ENCODE measurements at regions not wholly inside any gene's neighbourhood (a gene's known extent, or its start where the extent isn't known, plus 50 kb on each side); places are given as distances from the start of the nearest gene placed in this dataset.

GRCh38 chr3:66110840-66111239, 72.1 kb upstream of the MAGI1 start:
- Histone ChIP-seq H4K20me1 (ENCODE audit: control insufficient read depth, extremely low read depth, insufficient read depth, low read length) (no peaks in the 10 kb centered on the region), H3K27ac (ENCODE audit: control insufficient read depth, insufficient read depth, low read length) (no peak overlapping the region), H3K9me3 (ENCODE audit: control insufficient read depth, low read depth, low read length) (no peaks in the 10 kb centered on the region), H3K79me2 (ENCODE audit: control insufficient read depth, insufficient read depth, low read length) (no peaks in the 10 kb centered on the region), H3K4me2 (ENCODE audit: control insufficient read depth, extremely low read depth, insufficient read depth, low read depth, low read length) (peak overlapping the region; percentile 22), H3K36me3 (ENCODE audit: control insufficient read depth in 2 of 2, extremely low read depth in 1 of 2, insufficient read depth in 2 of 2, low read length in 2 of 2) (no peaks in the 10 kb centered on the region), H3K9me1 (ENCODE audit: control insufficient read depth, extremely low read depth, insufficient read depth, low read length) (no peaks in the 10 kb centered on the region), H2AFZ (ENCODE audit: control insufficient read depth, low read length) (peak overlapping the region; percentile 63), H3K9ac (ENCODE audit: control insufficient read depth, extremely low read depth, insufficient read depth, low read length) (no peak overlapping the region), H3K4me3 (ENCODE audit: control insufficient read depth in 2 of 3, extremely low read depth in 1 of 3, insufficient read depth in 2 of 3, low read depth in 1 of 3, low read length in 3 of 3) (no peak overlapping the region), H3K4me1 (ENCODE audit: control insufficient read depth, extremely low read depth, insufficient read depth, low read length) (peaks cover 13% of the 10 kb centered on the region), H3K27me3 (ENCODE audit: control insufficient read depth, extremely low read depth, insufficient read depth, low read length) (no peaks in the 10 kb centered on the region)
- DNase-seq (ENCODE audit: low read depth, low spot score), result no peak
- TF ChIP-seq, protein P1, sequence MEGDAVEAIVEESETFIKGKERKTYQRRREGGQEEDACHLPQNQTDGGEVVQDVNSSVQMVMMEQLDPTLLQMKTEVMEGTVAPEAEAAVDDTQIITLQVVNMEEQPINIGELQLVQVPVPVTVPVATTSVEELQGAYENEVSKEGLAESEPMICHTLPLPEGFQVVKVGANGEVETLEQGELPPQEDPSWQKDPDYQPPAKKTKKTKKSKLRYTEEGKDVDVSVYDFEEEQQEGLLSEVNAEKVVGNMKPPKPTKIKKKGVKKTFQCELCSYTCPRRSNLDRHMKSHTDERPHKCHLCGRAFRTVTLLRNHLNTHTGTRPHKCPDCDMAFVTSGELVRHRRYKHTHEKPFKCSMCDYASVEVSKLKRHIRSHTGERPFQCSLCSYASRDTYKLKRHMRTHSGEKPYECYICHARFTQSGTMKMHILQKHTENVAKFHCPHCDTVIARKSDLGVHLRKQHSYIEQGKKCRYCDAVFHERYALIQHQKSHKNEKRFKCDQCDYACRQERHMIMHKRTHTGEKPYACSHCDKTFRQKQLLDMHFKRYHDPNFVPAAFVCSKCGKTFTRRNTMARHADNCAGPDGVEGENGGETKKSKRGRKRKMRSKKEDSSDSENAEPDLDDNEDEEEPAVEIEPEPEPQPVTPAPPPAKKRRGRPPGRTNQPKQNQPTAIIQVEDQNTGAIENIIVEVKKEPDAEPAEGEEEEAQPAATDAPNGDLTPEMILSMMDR (optimal IDR thresholded peaks at IDR 0.05 in 1 of 3, IDR thresholded peaks at IDR 0.05 in 1 of 3, conservative IDR thresholded peaks at IDR 0.05 in 1 of 3; ENCODE audit: extremely low read depth in 1 of 3, insufficient read depth in 2 of 3, low read length in 3 of 3), result no peak
- TF ChIP-seq EZH2 (IDR thresholded peaks at IDR 0.05; ENCODE audit: low read length), result no peak
- FAIRE-seq, result no peak
- dilution Hi-C loops (cut with MboI; ENCODE audit: extremely low pct_ligation_motif_present, low sequenced_read_pairs), result no loop called here

- DNase-seq (ENCODE audit: low read depth, low spot score) (no peak), FAIRE-seq (no peak)
- no peaks in the 10 kb centered on the region for H3K36me3 ChIP-seq (ENCODE audit: control insufficient read depth in 2 of 2, extremely low read depth in 1 of 2, insufficient read depth in 2 of 2, low read length in 2 of 2)
- no peak overlapping the region for H3K27ac ChIP-seq (ENCODE audit: control insufficient read depth, insufficient read depth, low read length)
- H3K4me3 ChIP-seq (ENCODE audit: control insufficient read depth in 2 of 3, extremely low read depth in 1 of 3, insufficient read depth in 2 of 3, low read depth in 1 of 3, low read length in 3 of 3), result no peak overlapping the region
- no peak overlapping the region for H2AFZ ChIP-seq (ENCODE audit: control insufficient read depth, low read length)
- no peak for TF ChIP-seq EZH2 (IDR thresholded peaks at IDR 0.05; ENCODE audit: low read length)
- TF ChIP-seq, protein P1 (optimal IDR thresholded peaks at IDR 0.05 in 1 of 3, IDR thresholded peaks at IDR 0.05 in 1 of 3, conservative IDR thresholded peaks at IDR 0.05 in 1 of 3; ENCODE audit: extremely low read depth in 1 of 3, insufficient read depth in 2 of 3, low read length in 3 of 3), result no peak
- no peaks in the 10 kb centered on the region for H3K27me3 ChIP-seq (ENCODE audit: control insufficient read depth, extremely low read depth, insufficient read depth, low read length)
- no peaks in the 10 kb centered on the region for H4K20me1 ChIP-seq (ENCODE audit: control insufficient read depth, extremely low read depth, insufficient read depth, low read length)
- no peak overlapping the region for H3K4me2 ChIP-seq (ENCODE audit: control insufficient read depth, extremely low read depth, insufficient read depth, low read depth, low read length)
- H3K79me2 ChIP-seq (ENCODE audit: control insufficient read depth, insufficient read depth, low read length), result no peaks in the 10 kb centered on the region
- no peaks in the 10 kb centered on the region for H3K9me3 ChIP-seq (ENCODE audit: control insufficient read depth, low read depth, low read length)
- no peak overlapping the region for H3K9ac ChIP-seq (ENCODE audit: control insufficient read depth, extremely low read depth, insufficient read depth, low read length)
- no peaks in the 10 kb centered on the region for H3K9me1 ChIP-seq (ENCODE audit: control insufficient read depth, extremely low read depth, insufficient read depth, low read length)
- dilution Hi-C loops (cut with MboI; ENCODE audit: extremely low pct_ligation_motif_present, low sequenced_read_pairs), result no loop called here
- peaks cover 6% of the 10 kb centered on the region for H3K4me1 ChIP-seq (ENCODE audit: control insufficient read depth, extremely low read depth, insufficient read depth, low read length)
Observed at GRCh38 chr3:66107855-66108254, 69.1 kb upstream of the MAGI1 start.
